GM12878 (cell line): ENCODE measurements at regions not wholly inside any gene's neighbourhood (a gene's known extent, or its start where the extent isn't known, plus 50 kb on each side); places are given as distances from the start of the nearest gene placed in this dataset.

ENCODE experiments used
- ATAC-seq: fragments of 200-7000 bp; cut with Tn5 transposase; 3 replicates; pipeline ENCODE4 v1.9.1; 2020; ENCODE audit warnings: mild to moderate bottlenecking, moderate library complexity
- BruUV-seq: library from RNA; stranded (reverse); fragments of 400-500 nt; replicated peaks from 2 replicates; lab custom pipeline; 2021; lab: Mats Ljungman, UMichigan
- CTCF ChIA-PET: fragments of 300-600 bp; sonication (Branson Sonifier 250); formaldehyde crosslinking; extraction: SDS; loops from one replicate; lab custom pipeline; 2021; ENCODE audit warnings: inconsistent platforms; lab: Yijun Ruan, JAX
- POLR2A ChIA-PET: fragments of 350-600 bp; formaldehyde crosslinking; extraction: SDS; loops from one replicate; lab custom pipeline; 2021; ENCODE audit warnings: inconsistent platforms; lab: Charles Lee
- RAD21 ChIA-PET: fragments of 300-600 bp; sonication (Branson Sonifier 250); formaldehyde crosslinking; loops from one replicate; lab custom pipeline; 2023; ENCODE audit warnings: antibody characterized with exemption; ENCODE audit not compliant: unreplicated experiment; lab: Charles Lee
- SMC1A ChIA-PET: fragments of 300-600 bp; sonication (Branson Sonifier 250); formaldehyde crosslinking; loops from one replicate; lab custom pipeline; 2023; ENCODE audit not compliant: unreplicated experiment, uncharacterized antibody; lab: Charles Lee
- DNase-seq: peaks from one replicate; pipeline ENCODE4 v3.0.0-alpha.2; 2011; ENCODE audit warnings: low read depth, low spot score
- FAIRE-seq: peaks from 3 replicates; lab custom pipeline; 2011; peaks lifted over from hg19 to GRCh38; lab: Jason Lieb, UNC
- H2AFZ ChIP-seq: 2 replicates; pipeline ENCODE4 v1.6.0; 2011; ENCODE audit warnings: low read depth, low read length, control low read depth; ENCODE audit not compliant: control insufficient read depth
- H3K27ac ChIP-seq: 2 replicates; pipeline ENCODE4 v1.5.1; 2011; ENCODE audit warnings: control low read depth; ENCODE audit not compliant: control insufficient read depth, insufficient read depth
- H3K27me3 ChIP-seq, 2 experiments: replicated peaks in 1 of 2; 2 replicates each; pipeline versions ENCODE4 v1.6.0 to v1.6.1; 2011; ENCODE audit warnings: low read length in 1 of 2; ENCODE audit not compliant: control insufficient read depth in 2 of 2, insufficient read depth in 2 of 2
- H3K36me3 ChIP-seq, 2 experiments: 2 replicates each; pipeline ENCODE4 v1.5.1; 2011; ENCODE audit warnings: low read length in 1 of 2; ENCODE audit not compliant: control insufficient read depth in 2 of 2, insufficient read depth in 2 of 2
- H3K4me1 ChIP-seq: 2 replicates; pipeline ENCODE4 v1.6.1; 2011; ENCODE audit warnings: mild to moderate bottlenecking, low read length, moderate library complexity, mixed read lengths; ENCODE audit not compliant: control insufficient read depth, insufficient read depth
- H3K4me2 ChIP-seq: 2 replicates; pipeline ENCODE4 v1.6.0; 2011; ENCODE audit warnings: control low read depth; ENCODE audit not compliant: control insufficient read depth, insufficient read depth
- H3K4me3 ChIP-seq: fragments of 200-600 bp; sonication (generic); 2 replicates; pipeline ENCODE4 v1.5.1; 2016
- H3K79me2 ChIP-seq: 2 replicates; pipeline ENCODE4 v1.6.0; 2011; ENCODE audit warnings: low read length; ENCODE audit not compliant: control insufficient read depth, insufficient read depth
- H3K9ac ChIP-seq: 2 replicates; pipeline ENCODE4 v1.8.0; 2011; ENCODE audit warnings: low read length, control low read depth, mixed read lengths; ENCODE audit not compliant: control insufficient read depth, insufficient read depth
- H3K9me3 ChIP-seq: replicated peaks from 3 replicates; pipeline ENCODE4 v1.5.1; 2011; ENCODE audit warnings: mild to moderate bottlenecking, low read length; ENCODE audit not compliant: control insufficient read depth, insufficient read depth
- H4K20me1 ChIP-seq: 2 replicates; pipeline ENCODE4 v1.6.0; 2011; ENCODE audit not compliant: control insufficient read depth, insufficient read depth
- ATF7 ChIP-seq: fragments of 450-650 bp; IDR thresholded peaks from 2 replicates; pipeline ENCODE4 v1.6.1; 2016; ENCODE audit warnings: low read depth, mild to moderate bottlenecking
- CHD2 ChIP-seq: IDR thresholded peaks from 2 replicates; pipeline ENCODE4 v1.6.1; 2011; ENCODE audit warnings: low read depth, low read length, improper control_type of control experiment, borderline replicate concordance
- HDAC6 ChIP-seq: fragments of 200-600 bp; sonication (generic); IDR thresholded peaks from one replicate; pipeline ENCODE4 v1.8.0; 2017; ENCODE audit warnings: antibody characterized with exemption; ENCODE audit not compliant: unreplicated experiment
- IKZF1 ChIP-seq: fragments of 450-650 bp; conservative IDR thresholded peaks from 2 replicates; pipeline ENCODE4 v1.6.1; 2017; ENCODE audit warnings: antibody characterized with exemption, mild to moderate bottlenecking
- IKZF2 ChIP-seq, 2 experiments: fragments of 450-650 bp; IDR thresholded peaks; 2 replicates each; pipeline ENCODE4 v1.6.1; 2017; ENCODE audit warnings: mild to moderate bottlenecking in 2 of 2, moderate library complexity in 2 of 2
- IRF4 ChIP-seq: IDR thresholded peaks from 2 replicates; pipeline ENCODE4 v1.6.1; 2011; ENCODE audit warnings: low read depth, low read length
- MEF2A ChIP-seq: IDR thresholded peaks from 2 replicates; pipeline ENCODE4 v1.6.1; 2011; ENCODE audit warnings: low read depth, mild to moderate bottlenecking, low read length, moderate library complexity; ENCODE audit not compliant: insufficient read depth
- MTA2 ChIP-seq: fragments of 450-650 bp; IDR thresholded peaks from 2 replicates; pipeline ENCODE4 v1.6.1; 2016; ENCODE audit warnings: low read depth, mild to moderate bottlenecking, moderate library complexity
- NBN ChIP-seq: fragments of 450-650 bp; IDR thresholded peaks from 2 replicates; pipeline ENCODE4 v1.6.1; 2016
- PBX3 ChIP-seq: IDR thresholded peaks from 2 replicates; pipeline ENCODE4 v1.6.1; 2011; ENCODE audit warnings: mild to moderate bottlenecking, low read depth, low read length, moderate library complexity; ENCODE audit not compliant: insufficient replicate concordance
- RELA ChIP-seq: fragments of 450-650 bp; IDR thresholded peaks from 2 replicates; pipeline ENCODE4 v1.8.0; 2014; ENCODE audit warnings: borderline replicate concordance; ENCODE audit not compliant: partially characterized antibody
- RUNX3 ChIP-seq: IDR thresholded peaks from 2 replicates; pipeline ENCODE4 v1.6.1; 2012; ENCODE audit warnings: low read length, inconsistent platforms
- ZNF384 ChIP-seq: IDR thresholded peaks from 2 replicates; pipeline ENCODE4 v1.6.1; 2012; ENCODE audit warnings: low read depth, mild to moderate bottlenecking, low read length, improper control_type of control experiment, borderline replicate concordance
- WGBS: methylation state at CpG from one replicate; pipeline ENCODE4 v1.1.6; 2016; ENCODE audit warnings: low lambda C conversion rate; ENCODE audit not compliant: insufficient replicate concordance, insufficient coverage; ENCODE audit errors: missing lambda C conversion rate; 5-methylcytosine and 5-hydroxymethylcytosine counted together
- in situ Hi-C: fragments of 300-500 bp; cut with MboI; formaldehyde crosslinking; loops from 9 replicates; pipeline ENCODE4 v1.14.3; 2018; ENCODE audit warnings: mixed read lengths
- intact Hi-C: fragments of 100-400 bp; cut with micrococcal nuclease; formaldehyde crosslinking; loops from one replicate; pipeline ENCODE4 v1.14.2; 2022; ENCODE audit not compliant: unreplicated experiment
- TF ChIP-seq, protein P1 (sequence below): fragments of 450-650 bp; IDR thresholded peaks from 2 replicates; pipeline ENCODE4 v1.6.1; 2017; ENCODE audit warnings: mild to moderate bottlenecking, moderate library complexity
- TF ChIP-seq, protein P2 (sequence below): fragments of 450-650 bp; IDR thresholded peaks from 2 replicates; pipeline ENCODE4 v1.6.1; 2017; ENCODE audit warnings: mild to moderate bottlenecking, low read depth, inconsistent platforms; ENCODE audit not compliant: poor library complexity, severe bottlenecking

DNA sequence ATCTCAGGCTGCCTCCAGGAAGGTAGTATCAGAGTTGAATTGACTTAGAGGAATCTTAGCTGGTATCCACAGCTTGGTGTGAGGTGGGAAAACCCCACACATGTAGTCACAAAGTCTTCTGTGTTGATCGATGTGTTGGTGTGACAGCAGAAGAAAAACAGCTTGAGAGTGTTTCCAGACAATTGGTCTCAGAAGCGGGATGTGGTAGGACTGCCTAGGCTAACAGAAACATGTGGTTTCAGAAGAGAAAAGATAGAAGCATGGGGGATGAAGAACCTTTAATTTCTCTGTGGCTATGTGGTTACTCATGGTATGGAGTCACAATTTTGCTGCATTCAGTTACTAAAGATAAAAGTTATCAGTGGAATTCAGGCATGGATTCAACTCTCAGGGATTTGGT, 134.7 kb upstream of the SLITRK5 start (continued):
- TF ChIP-seq RELA (peak; percentile 16), HDAC6 (no peak), RUNX3 (peak; percentile 42), MEF2A (no peak), IRF4 (no peak)
- TF ChIP-seq, protein P1, sequence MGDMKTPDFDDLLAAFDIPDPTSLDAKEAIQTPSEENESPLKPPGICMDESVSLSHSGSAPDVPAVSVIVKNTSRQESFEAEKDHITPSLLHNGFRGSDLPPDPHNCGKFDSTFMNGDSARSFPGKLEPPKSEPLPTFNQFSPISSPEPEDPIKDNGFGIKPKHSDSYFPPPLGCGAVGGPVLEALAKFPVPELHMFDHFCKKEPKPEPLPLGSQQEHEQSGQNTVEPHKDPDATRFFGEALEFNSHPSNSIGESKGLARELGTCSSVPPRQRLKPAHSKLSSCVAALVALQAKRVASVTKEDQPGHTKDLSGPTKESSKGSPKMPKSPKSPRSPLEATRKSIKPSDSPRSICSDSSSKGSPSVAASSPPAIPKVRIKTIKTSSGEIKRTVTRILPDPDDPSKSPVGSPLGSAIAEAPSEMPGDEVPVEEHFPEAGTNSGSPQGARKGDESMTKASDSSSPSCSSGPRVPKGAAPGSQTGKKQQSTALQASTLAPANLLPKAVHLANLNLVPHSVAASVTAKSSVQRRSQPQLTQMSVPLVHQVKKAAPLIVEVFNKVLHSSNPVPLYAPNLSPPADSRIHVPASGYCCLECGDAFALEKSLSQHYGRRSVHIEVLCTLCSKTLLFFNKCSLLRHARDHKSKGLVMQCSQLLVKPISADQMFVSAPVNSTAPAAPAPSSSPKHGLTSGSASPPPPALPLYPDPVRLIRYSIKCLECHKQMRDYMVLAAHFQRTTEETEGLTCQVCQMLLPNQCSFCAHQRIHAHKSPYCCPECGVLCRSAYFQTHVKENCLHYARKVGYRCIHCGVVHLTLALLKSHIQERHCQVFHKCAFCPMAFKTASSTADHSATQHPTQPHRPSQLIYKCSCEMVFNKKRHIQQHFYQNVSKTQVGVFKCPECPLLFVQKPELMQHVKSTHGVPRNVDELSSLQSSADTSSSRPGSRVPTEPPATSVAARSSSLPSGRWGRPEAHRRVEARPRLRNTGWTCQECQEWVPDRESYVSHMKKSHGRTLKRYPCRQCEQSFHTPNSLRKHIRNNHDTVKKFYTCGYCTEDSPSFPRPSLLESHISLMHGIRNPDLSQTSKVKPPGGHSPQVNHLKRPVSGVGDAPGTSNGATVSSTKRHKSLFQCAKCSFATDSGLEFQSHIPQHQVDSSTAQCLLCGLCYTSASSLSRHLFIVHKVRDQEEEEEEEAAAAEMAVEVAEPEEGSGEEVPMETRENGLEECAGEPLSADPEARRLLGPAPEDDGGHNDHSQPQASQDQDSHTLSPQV = no peak
- TF ChIP-seq, all 136 proteins: peak for 14

- in situ Hi-C loops = no loop called here
- Histone ChIP-seq H3K27ac (no peak overlapping the region), H3K4me1 (no peaks in the 10 kb centered on the region), H2AFZ (no peak overlapping the region), H3K9me3 (no peaks in the 10 kb centered on the region; the same call in 2 of the 3 replicates), H3K79me2 (no peaks in the 10 kb centered on the region), H4K20me1 (no peaks in the 10 kb centered on the region), H3K27me3 (no peaks in the 10 kb centered on the region), H3K9ac (no peak overlapping the region), H3K4me2 (no peak overlapping the region), H3K4me3 (no peak overlapping the region), H3K36me3 (no peaks in the 10 kb centered on the region)
- POLR2A ChIA-PET = interaction anchor here (1.2 to 1.7 kb wide), 5 partner anchors 10 to 23 kb away, joined by 4 to 7 read pairs (median 5); no protein-coding TSS in a partner anchor
- SMC1A ChIA-PET = interaction anchor here (0.6 to 5.3 kb wide), 19 partner anchors 10 to 190 kb away, joined by 3 to 62 read pairs (median 4); no protein-coding TSS in a partner anchor
- 11% methylated on average over 2 of the region's 2 CpGs for WGBS
- DNase-seq = no peak
- peak; percentile 97 for ATAC-seq
- CTCF ChIA-PET = interaction anchor here (1.0 to 2.1 kb wide), 6 partner anchors 10 to 78 kb away, joined by 3 to 5 read pairs (median 4); no protein-coding TSS in a partner anchor
- intact Hi-C loops = no loop called here
- no peak for FAIRE-seq
- RAD21 ChIA-PET = interaction anchor here (0.9 to 2.9 kb wide), 9 partner anchors 9 to 130 kb away, joined by 3 to 34 read pairs (median 5); no protein-coding TSS in a partner anchor
- BruUV-seq = no TSS peak
- TF ChIP-seq NBN (no peak; the same call in 1 of the 2 replicates), ZNF384 (peak; percentile 59; the same call in 1 of the 2 replicates), MTA2 (0 out of 2 replicates have a peak, but pooled peaks have one; percentile 60), PBX3 (peak; percentile 40), IKZF2 (IDR thresholded peaks at IDR 0.05) (0 out of 4 replicates have a peak, but pooled peaks of 1 of the 2 experiments have one; percentile 7), IKZF1 (peak; percentile 42; the same call in 1 of the 2 replicates), ATF7 (peak; percentile 59), CHD2 (0 out of 2 replicates have a peak, but pooled peaks have one; percentile 2)
- TF ChIP-seq, protein P2, sequence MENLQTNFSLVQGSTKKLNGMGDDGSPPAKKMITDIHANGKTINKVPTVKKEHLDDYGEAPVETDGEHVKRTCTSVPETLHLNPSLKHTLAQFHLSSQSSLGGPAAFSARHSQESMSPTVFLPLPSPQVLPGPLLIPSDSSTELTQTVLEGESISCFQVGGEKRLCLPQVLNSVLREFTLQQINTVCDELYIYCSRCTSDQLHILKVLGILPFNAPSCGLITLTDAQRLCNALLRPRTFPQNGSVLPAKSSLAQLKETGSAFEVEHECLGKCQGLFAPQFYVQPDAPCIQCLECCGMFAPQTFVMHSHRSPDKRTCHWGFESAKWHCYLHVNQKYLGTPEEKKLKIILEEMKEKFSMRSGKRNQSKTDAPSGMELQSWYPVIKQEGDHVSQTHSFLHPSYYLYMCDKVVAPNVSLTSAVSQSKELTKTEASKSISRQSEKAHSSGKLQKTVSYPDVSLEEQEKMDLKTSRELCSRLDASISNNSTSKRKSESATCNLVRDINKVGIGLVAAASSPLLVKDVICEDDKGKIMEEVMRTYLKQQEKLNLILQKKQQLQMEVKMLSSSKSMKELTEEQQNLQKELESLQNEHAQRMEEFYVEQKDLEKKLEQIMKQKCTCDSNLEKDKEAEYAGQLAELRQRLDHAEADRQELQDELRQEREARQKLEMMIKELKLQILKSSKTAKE = peak; percentile 69
These were observed 134.3 kb upstream of the SLITRK5 start for GRCh38 chr13:87536899-87537298.
